H1 (cell line): ENCODE measurements at regions not wholly inside any gene's neighbourhood (a gene's known extent, or its start where the extent isn't known, plus 50 kb on each side); places are given as distances from the start of the nearest gene placed in this dataset.

Experiments
- CTCF ChIA-PET: fragments of 300-600 bp; sonication (Branson Sonifier 250); formaldehyde crosslinking; loops from one replicate; lab custom pipeline; 2021; ENCODE audit not compliant: partially characterized antibody; lab: Charles Lee
- POLR2A ChIA-PET: fragments of 300-600 bp; sonication (Branson Sonifier 250); formaldehyde crosslinking; loops from one replicate; lab custom pipeline; 2021; ENCODE audit warnings: inconsistent platforms; ENCODE audit not compliant: partially characterized antibody; lab: Charles Lee
- DNase-seq, 2 experiments: peaks; one replicate each; pipeline versions ENCODE4 v3.0.0 to v3.0.0-alpha.2; 2010 to 2022; ENCODE audit warnings: low spot score in 2 of 2, low read depth in 1 of 2, mixed read lengths in 1 of 2
- FAIRE-seq: peaks from 2 replicates; lab custom pipeline; 2011; peaks lifted over from hg19 to GRCh38; lab: Jason Lieb, UNC
- H2AFZ ChIP-seq: 2 replicates; pipeline ENCODE4 v1.8.1; 2012; ENCODE audit warnings: low read length, inconsistent platforms
- H2AK5ac ChIP-seq: 2 replicates; pipeline ENCODE4 v1.6.1; 2013; ENCODE audit warnings: low read depth, low read length
- H2BK120ac ChIP-seq: replicated peaks from 2 replicates; pipeline ENCODE3; 2013; ENCODE audit warnings: low read depth, low read length, inconsistent platforms
- H2BK12ac ChIP-seq: 2 replicates; pipeline ENCODE4 v1.6.1; 2013; ENCODE audit warnings: low read depth, low read length
- H2BK15ac ChIP-seq: 2 replicates; pipeline ENCODE4 v1.6.1; 2013; ENCODE audit warnings: low read length
- H2BK20ac ChIP-seq: 2 replicates; pipeline ENCODE4 v1.6.1; 2013; ENCODE audit warnings: low read length
- H2BK5ac ChIP-seq: 2 replicates; pipeline ENCODE4 v1.6.1; 2013; ENCODE audit warnings: low read depth, low read length
- H3K14ac ChIP-seq: 2 replicates; pipeline ENCODE4 v1.6.1; 2013; ENCODE audit warnings: inconsistent platforms; ENCODE audit not compliant: insufficient read length
- H3K18ac ChIP-seq: 2 replicates; pipeline ENCODE4 v1.6.1; 2013; ENCODE audit warnings: low read length; ENCODE audit errors: extremely low read depth
- H3K23ac ChIP-seq: 2 replicates; pipeline ENCODE4 v1.6.1; 2013; ENCODE audit warnings: inconsistent platforms; ENCODE audit not compliant: insufficient read length
- H3K23me2 ChIP-seq: 2 replicates; pipeline ENCODE4 v1.6.1; 2013; ENCODE audit warnings: low read depth, low read length
- H3K27ac ChIP-seq: 2 replicates; pipeline ENCODE4 v1.6.1; 2011; ENCODE audit warnings: low read depth, low read length, inconsistent platforms
- H3K27me3 ChIP-seq, 4 experiments: replicated peaks in 1 of 4; 1 replicate in 1 of 4; 2 replicates in 3 of 4; pipeline versions ENCODE4 v1.6.1 to v1.8.1; 2011 to 2013; ENCODE audit warnings: low read length in 3 of 4, mild to moderate bottlenecking in 3 of 4, inconsistent platforms in 2 of 4, mixed read lengths in 2 of 4, moderate library complexity in 1 of 4; ENCODE audit not compliant: control insufficient read depth in 3 of 4, insufficient read depth in 3 of 4; ENCODE audit errors: extremely low read depth in 1 of 4
- H3K36me3 ChIP-seq, 4 experiments: 2 replicates each; pipeline versions ENCODE4 v1.6.1 to v1.8.1; 2011 to 2013; ENCODE audit warnings: mild to moderate bottlenecking in 4 of 4, low read length in 3 of 4, moderate library complexity in 2 of 4, control low read depth in 1 of 4, inconsistent platforms in 1 of 4; ENCODE audit not compliant: insufficient read depth in 4 of 4, control insufficient read depth in 2 of 4
- H3K4ac ChIP-seq: replicated peaks from 2 replicates; pipeline ENCODE3; 2013; ENCODE audit warnings: low read length, low read depth, mixed read lengths, inconsistent platforms; ENCODE audit not compliant: insufficient read length
- H3K4me1 ChIP-seq, 4 experiments: replicated peaks in 1 of 4; 1 replicate in 1 of 4; 2 replicates in 3 of 4; pipeline versions ENCODE4 v1.6.1 to v1.8.1; 2011 to 2013; ENCODE audit warnings: low read length in 3 of 4, inconsistent platforms in 2 of 4, mixed read lengths in 1 of 4; ENCODE audit not compliant: insufficient read depth in 4 of 4, control insufficient read depth in 3 of 4
- H3K4me2 ChIP-seq, 2 experiments: 2 replicates each; pipeline versions ENCODE4 v1.6.1 to v1.8.1; 2011 to 2013; ENCODE audit warnings: low read depth in 2 of 2, low read length in 2 of 2, control low read depth in 1 of 2, inconsistent platforms in 1 of 2, mild to moderate bottlenecking in 1 of 2; ENCODE audit not compliant: insufficient read depth in 1 of 2
- H3K4me3 ChIP-seq, 4 experiments: fragments of 200-600, 300-600 bp in 1 of 4; sonication (generic), shearing (Covaris generic), sonication (Bioruptor Twin) in 1 of 4; 2 replicates each; pipeline versions ENCODE4 v1.5.1 to v1.8.1; 2011 to 2016; ENCODE audit warnings: low read length in 4 of 4, low read depth in 3 of 4, control low read depth in 2 of 4, inconsistent platforms in 2 of 4, mild to moderate bottlenecking in 2 of 4, mixed read lengths in 1 of 4, moderate library complexity in 1 of 4; ENCODE audit not compliant: insufficient read depth in 2 of 4; ENCODE audit errors: extremely low read depth in 1 of 4
- H3K56ac ChIP-seq: replicated peaks from 2 replicates; pipeline ENCODE3; 2013; ENCODE audit warnings: low read depth, mild to moderate bottlenecking, mixed read lengths, low read length, inconsistent platforms; ENCODE audit not compliant: insufficient read length
- H3K79me1 ChIP-seq: 2 replicates; pipeline ENCODE4 v1.6.1; 2013; ENCODE audit warnings: low read depth, low read length, control low read depth
- H3K79me2 ChIP-seq, 2 experiments: 2 replicates each; pipeline versions ENCODE4 v1.6.1 to v1.8.1; 2012 to 2013; ENCODE audit warnings: low read length in 2 of 2, mild to moderate bottlenecking in 2 of 2, inconsistent platforms in 1 of 2; ENCODE audit not compliant: insufficient read depth in 2 of 2, control insufficient read depth in 1 of 2
- H3K9ac ChIP-seq, 4 experiments: replicated peaks in 1 of 4; 1 replicate in 1 of 4; 2 replicates in 3 of 4; pipeline versions ENCODE4 v1.6.1 to v1.8.1; 2011 to 2013; ENCODE audit warnings: low read depth in 3 of 4, low read length in 3 of 4, control low read depth in 2 of 4, mild to moderate bottlenecking in 2 of 4, moderate library complexity in 2 of 4, inconsistent platforms in 1 of 4; ENCODE audit errors: extremely low read depth in 1 of 4
- H3K9me3 ChIP-seq, 2 experiments: 2 replicates each; pipeline versions ENCODE4 v1.6.1 to v1.8.1; 2012 to 2013; ENCODE audit warnings: mild to moderate bottlenecking in 2 of 2, moderate library complexity in 2 of 2, control low read depth in 1 of 2, inconsistent platforms in 1 of 2, low read depth in 1 of 2, low read length in 1 of 2, mixed read lengths in 1 of 2; ENCODE audit not compliant: insufficient read depth in 2 of 2
- H4K20me1 ChIP-seq, 2 experiments: replicated peaks in 1 of 2; 2 replicates each; pipeline versions ENCODE3 to v1.8.1; 2011 to 2013; ENCODE audit warnings: inconsistent platforms in 2 of 2, low read length in 2 of 2, mild to moderate bottlenecking in 1 of 2; ENCODE audit not compliant: insufficient read depth in 2 of 2, control insufficient read depth in 1 of 2
- H4K5ac ChIP-seq: 2 replicates; pipeline ENCODE4 v1.6.1; 2013; ENCODE audit warnings: low read length, low read depth, mixed read lengths, inconsistent platforms; ENCODE audit not compliant: insufficient read length
- H4K8ac ChIP-seq: 2 replicates; pipeline ENCODE4 v1.8.0; 2013; ENCODE audit warnings: mild to moderate bottlenecking, moderate library complexity, low read length, inconsistent platforms; ENCODE audit not compliant: insufficient read depth; ENCODE audit errors: extremely low read depth
- H4K91ac ChIP-seq: replicated peaks from 2 replicates; pipeline ENCODE3; 2013; ENCODE audit warnings: low read length, mixed read lengths, inconsistent platforms; ENCODE audit not compliant: insufficient read length
- ATF2 ChIP-seq: IDR thresholded peaks from 2 replicates; pipeline ENCODE4 v1.6.1; 2012; ENCODE audit warnings: low read length, inconsistent platforms
- CEBPB ChIP-seq: IDR thresholded peaks from 2 replicates; pipeline ENCODE4 v1.6.1; 2012; ENCODE audit warnings: low read depth, low read length
- CTBP2 ChIP-seq: IDR thresholded peaks from 2 replicates; pipeline ENCODE4 v1.7.0; 2011; ENCODE audit warnings: borderline replicate concordance, mild to moderate bottlenecking, moderate library complexity, mixed read lengths, low read length; ENCODE audit not compliant: insufficient read depth, insufficient read length
- FOSL1 ChIP-seq: IDR thresholded peaks from 2 replicates; pipeline ENCODE4 v1.6.1; 2011; ENCODE audit warnings: mild to moderate bottlenecking, low read depth, low read length, moderate library complexity; ENCODE audit not compliant: insufficient read depth
- KDM1A ChIP-seq: fragments of 200-600, 300-600 bp; sonication (generic); IDR thresholded peaks from 2 replicates; pipeline ENCODE4 v1.7.1; 2016; ENCODE audit warnings: mild to moderate bottlenecking, low read length, borderline replicate concordance
- POLR2A ChIP-seq, 2 experiments: IDR thresholded peaks; 1 replicate in 1 of 2; 2 replicates in 1 of 2; pipeline ENCODE4 v1.6.1; 2011; ENCODE audit warnings: low read depth in 2 of 2, low read length in 2 of 2, mild to moderate bottlenecking in 2 of 2; ENCODE audit errors: control extremely low read depth in 1 of 2
- SP4 ChIP-seq: IDR thresholded peaks from 2 replicates; pipeline ENCODE4 v1.6.1; 2012; ENCODE audit warnings: low read length, inconsistent platforms
- SUZ12 ChIP-seq: fragments of 200-600 bp; sonication (generic); IDR thresholded peaks from 2 replicates; pipeline ENCODE4 v1.6.1; 2012; ENCODE audit warnings: mild to moderate bottlenecking, inconsistent platforms, low read length, moderate library complexity, mixed read lengths
- TAF7 ChIP-seq: optimal IDR thresholded peaks from 2 replicates; pipeline ENCODE3; 2011; ENCODE audit warnings: low read depth, mild to moderate bottlenecking, inconsistent platforms, low read length, moderate library complexity, borderline replicate concordance
- USF2 ChIP-seq: IDR thresholded peaks from 2 replicates; pipeline ENCODE4 v1.6.1; 2011; ENCODE audit warnings: low read length, improper control_type of control experiment
- YY1 ChIP-seq: IDR thresholded peaks from 2 replicates; pipeline ENCODE4 v1.6.1; 2011; ENCODE audit warnings: low read depth, mild to moderate bottlenecking, low read length
- ZNF274 ChIP-seq: IDR thresholded peaks from 2 replicates; pipeline ENCODE4 v1.7.0; 2012; ENCODE audit warnings: low read length, borderline replicate concordance; ENCODE audit errors: extremely low read depth
- WGBS, 2 experiments: shearing (Covaris generic) in 1 of 2; methylation state at CpG; one replicate each; pipeline versions ENCODE4 v1.1.6 to v1.1.7; 2013 to 2015; ENCODE audit warnings: low lambda C conversion rate in 2 of 2, mixed read lengths in 2 of 2, inconsistent platforms in 1 of 2, low coverage in 1 of 2, missing lambda C conversion rate in 1 of 2; ENCODE audit not compliant: insufficient replicate concordance in 2 of 2, insufficient coverage in 1 of 2, insufficient read length in 1 of 2; ENCODE audit errors: extremely low coverage in 1 of 2, missing lambda C conversion rate in 1 of 2; 5-methylcytosine and 5-hydroxymethylcytosine counted together

- no peaks in the 10 kb centered on the region for H3K23me2 ChIP-seq
- no peak overlapping the region for H3K27ac ChIP-seq
- WGBS, 2 experiments, result 84% methylated on average over 6 of the region's 6 CpGs; no CpG with 5 or more reads in 1 of the 2 experiments
- H3K4me3 ChIP-seq, result no peak overlapping the region
- no peak overlapping the region for H2BK12ac ChIP-seq
- CTCF ChIA-PET, result interaction anchor here (1.0 kb wide), 1 partner anchor 215 kb away, joined by 3 read pairs; no protein-coding TSS in a partner anchor
- no peaks in the 10 kb centered on the region for H3K36me3 ChIP-seq
- H2BK15ac ChIP-seq, result no peak overlapping the region
- H2BK120ac ChIP-seq, result no peak overlapping the region
- no peak overlapping the region for H4K5ac ChIP-seq
- H3K79me2 ChIP-seq, result peaks cover 0 to 80% of the 10 kb centered on the region in 2 experiments; a peak in 3 of 4 replicates
- no peak overlapping the region for H3K4me2 ChIP-seq
- H2BK5ac ChIP-seq, result peak overlapping the region; percentile 18; the same call in 1 of the 2 replicates
- H2BK20ac ChIP-seq, result no peak overlapping the region
- no peaks in the 10 kb centered on the region for H3K27me3 ChIP-seq
- no peaks in the 10 kb centered on the region for H3K9me3 ChIP-seq
- no peak overlapping the region for H3K56ac ChIP-seq
- H3K9ac ChIP-seq, result peak overlapping the region in 1 of 4 experiments; percentile 50; a peak in 1 of 7 replicates
- no peak overlapping the region for H3K18ac ChIP-seq
- H3K4ac ChIP-seq, result no peak overlapping the region
- H3K23ac ChIP-seq, result no peak overlapping the region
- H4K91ac ChIP-seq, result no peak overlapping the region
- H3K79me1 ChIP-seq, result peaks cover 6% of the 10 kb centered on the region
- H3K14ac ChIP-seq, result no peak overlapping the region
- H2AFZ ChIP-seq, result no peak overlapping the region
- no peak overlapping the region for H2AK5ac ChIP-seq
- peaks cover 0 to 1% of the 10 kb centered on the region in 2 experiments for H4K20me1 ChIP-seq
- POLR2A ChIA-PET, result no interaction called here
- FAIRE-seq (no peak), DNase-seq (no peak)
- no peak overlapping the region for H4K8ac ChIP-seq
- peaks cover 2 to 10% (median 6%) of the 10 kb centered on the region in 4 experiments; a peak in 5 of 7 replicates for H3K4me1 ChIP-seq
- no peak for TF ChIP-seq CEBPB
- no peak for TF ChIP-seq FOSL1
- no peak for TF ChIP-seq SUZ12
- no peak for TF ChIP-seq ZNF274
- no peak for TF ChIP-seq YY1
- TF ChIP-seq TAF7, result no peak
- TF ChIP-seq SP4, result no peak
- TF ChIP-seq KDM1A, result no peak
- TF ChIP-seq ATF2, result no peak
- no peak for TF ChIP-seq USF2
- no peak for TF ChIP-seq POLR2A (IDR thresholded peaks at IDR 0.05; ENCODE audit: control extremely low read depth in 1 of 2, low read depth in 2 of 2, low read length in 2 of 2)
- no peak for TF ChIP-seq CTBP2
Measured at GRCh38 chr14:71491931-71492330, 440.3 kb upstream of the RGS6 start.
